OCI-LY3 (cell line): ENCODE measurements at regions not wholly inside any gene's neighbourhood (a gene's known extent, or its start where the extent isn't known, plus 50 kb on each side); places are given as distances from the start of the nearest gene placed in this dataset.
"Not testable (repeated sequence)": the region's sequence is repeated elsewhere in the genome, so short reads cannot be mapped to it uniquely, and the experiment has no call there.

ENCODE experiments used
- EZH2phosphoT487 ChIP-seq: fragments of 200-600 bp; shearing (Covaris generic); IDR thresholded peaks from 2 replicates; pipeline ENCODE4 v1.6.1; 2018; ENCODE audit warnings: antibody characterized with exemption, mixed run types, low read depth
- TF ChIP-seq, protein P1 (sequence below): fragments of 200-600, 300-600 bp; sonication (generic); IDR thresholded peaks from 2 replicates; pipeline ENCODE4 v1.5.1; 2014; ENCODE audit warnings: antibody characterized with exemption, low read length, low read depth

DNA sequence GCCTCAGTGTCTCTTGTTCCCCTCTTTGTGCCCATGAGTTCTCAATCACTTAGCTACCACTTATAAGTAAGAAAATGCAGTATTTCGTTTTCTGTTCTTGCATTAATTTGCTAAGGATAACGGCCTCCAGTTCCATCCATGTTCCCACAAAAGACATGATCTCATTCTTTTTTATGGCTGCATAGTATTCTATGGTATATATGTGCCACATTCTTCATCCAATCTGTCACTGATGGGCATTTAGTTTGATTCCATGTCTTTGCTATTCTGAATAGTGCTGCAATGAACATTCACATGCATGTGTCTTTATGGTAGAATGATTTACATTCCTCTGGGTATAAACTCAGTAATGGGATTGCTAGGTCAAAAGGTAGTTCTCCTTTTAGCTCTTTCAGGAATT, 283.2 kb upstream of the HNRNPA3 start:
- not testable (repeated sequence) for TF ChIP-seq EZH2phosphoT487
- TF ChIP-seq, protein P1, sequence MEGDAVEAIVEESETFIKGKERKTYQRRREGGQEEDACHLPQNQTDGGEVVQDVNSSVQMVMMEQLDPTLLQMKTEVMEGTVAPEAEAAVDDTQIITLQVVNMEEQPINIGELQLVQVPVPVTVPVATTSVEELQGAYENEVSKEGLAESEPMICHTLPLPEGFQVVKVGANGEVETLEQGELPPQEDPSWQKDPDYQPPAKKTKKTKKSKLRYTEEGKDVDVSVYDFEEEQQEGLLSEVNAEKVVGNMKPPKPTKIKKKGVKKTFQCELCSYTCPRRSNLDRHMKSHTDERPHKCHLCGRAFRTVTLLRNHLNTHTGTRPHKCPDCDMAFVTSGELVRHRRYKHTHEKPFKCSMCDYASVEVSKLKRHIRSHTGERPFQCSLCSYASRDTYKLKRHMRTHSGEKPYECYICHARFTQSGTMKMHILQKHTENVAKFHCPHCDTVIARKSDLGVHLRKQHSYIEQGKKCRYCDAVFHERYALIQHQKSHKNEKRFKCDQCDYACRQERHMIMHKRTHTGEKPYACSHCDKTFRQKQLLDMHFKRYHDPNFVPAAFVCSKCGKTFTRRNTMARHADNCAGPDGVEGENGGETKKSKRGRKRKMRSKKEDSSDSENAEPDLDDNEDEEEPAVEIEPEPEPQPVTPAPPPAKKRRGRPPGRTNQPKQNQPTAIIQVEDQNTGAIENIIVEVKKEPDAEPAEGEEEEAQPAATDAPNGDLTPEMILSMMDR: not testable (repeated sequence)
